GM12865 (cell line): ENCODE measurements at regions not wholly inside any gene's neighbourhood (a gene's known extent, or its start where the extent isn't known, plus 50 kb on each side); places are given as distances from the start of the nearest gene placed in this dataset.

Experiments
- DNase-seq: peaks from one replicate; pipeline ENCODE4 v3.0.0; 2010; ENCODE audit warnings: low read depth
- H3K4me3 ChIP-seq: 2 replicates; pipeline ENCODE4 v1.5.1; 2011; ENCODE audit warnings: mild to moderate bottlenecking, low read depth, low read length, control low read depth
- TF ChIP-seq, protein P1 (sequence below): IDR thresholded peaks from 2 replicates; pipeline ENCODE4 v1.5.1; 2011; ENCODE audit warnings: low read length, control low read depth, low read depth, inconsistent platforms; ENCODE audit not compliant: insufficient read depth; ENCODE audit errors: missing control alignments

DNA sequence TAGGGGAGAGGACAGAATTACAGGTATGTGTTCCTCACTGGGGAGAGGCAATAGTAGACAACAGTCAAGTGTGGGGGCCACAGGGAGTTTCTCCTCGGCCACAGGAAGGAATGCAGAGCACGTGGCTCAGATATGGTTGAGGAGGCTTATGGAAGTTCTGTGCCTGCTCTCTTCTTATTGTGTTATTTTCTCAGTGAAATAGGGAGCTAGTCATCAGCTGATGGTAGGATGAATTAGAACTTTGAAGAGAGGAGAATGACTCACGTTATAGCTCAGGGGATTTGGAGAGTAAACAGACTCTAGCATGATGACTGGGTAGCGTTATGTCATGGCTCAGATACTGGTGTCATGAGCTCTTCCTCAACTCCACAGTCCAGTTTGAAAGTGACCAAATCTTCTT lies 308.3 kb upstream of the IGFBP3 start:
- no peak for DNase-seq
- H3K4me3 ChIP-seq, result no peak overlapping the region
- TF ChIP-seq, protein P1, sequence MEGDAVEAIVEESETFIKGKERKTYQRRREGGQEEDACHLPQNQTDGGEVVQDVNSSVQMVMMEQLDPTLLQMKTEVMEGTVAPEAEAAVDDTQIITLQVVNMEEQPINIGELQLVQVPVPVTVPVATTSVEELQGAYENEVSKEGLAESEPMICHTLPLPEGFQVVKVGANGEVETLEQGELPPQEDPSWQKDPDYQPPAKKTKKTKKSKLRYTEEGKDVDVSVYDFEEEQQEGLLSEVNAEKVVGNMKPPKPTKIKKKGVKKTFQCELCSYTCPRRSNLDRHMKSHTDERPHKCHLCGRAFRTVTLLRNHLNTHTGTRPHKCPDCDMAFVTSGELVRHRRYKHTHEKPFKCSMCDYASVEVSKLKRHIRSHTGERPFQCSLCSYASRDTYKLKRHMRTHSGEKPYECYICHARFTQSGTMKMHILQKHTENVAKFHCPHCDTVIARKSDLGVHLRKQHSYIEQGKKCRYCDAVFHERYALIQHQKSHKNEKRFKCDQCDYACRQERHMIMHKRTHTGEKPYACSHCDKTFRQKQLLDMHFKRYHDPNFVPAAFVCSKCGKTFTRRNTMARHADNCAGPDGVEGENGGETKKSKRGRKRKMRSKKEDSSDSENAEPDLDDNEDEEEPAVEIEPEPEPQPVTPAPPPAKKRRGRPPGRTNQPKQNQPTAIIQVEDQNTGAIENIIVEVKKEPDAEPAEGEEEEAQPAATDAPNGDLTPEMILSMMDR, result no peak

DNA sequence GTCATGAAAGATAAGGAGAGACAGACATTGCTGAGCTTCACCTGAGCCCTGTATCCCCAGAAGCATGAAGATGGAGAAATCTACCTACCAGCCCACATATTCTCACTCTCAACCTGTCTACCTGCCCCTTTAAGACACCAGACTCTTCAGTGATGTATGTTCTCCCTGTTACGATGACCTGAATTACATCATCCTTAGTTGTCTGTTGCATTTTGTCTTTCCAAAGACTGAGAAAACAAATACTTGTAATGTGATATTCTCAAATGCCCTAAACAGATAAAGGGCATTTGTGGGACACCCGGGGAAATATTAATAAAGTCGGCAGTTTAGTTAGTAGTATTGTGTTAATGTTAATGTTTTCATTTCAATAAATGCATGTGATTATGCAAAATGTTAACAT lies 305.8 kb upstream of the IGFBP3 start:
- TF ChIP-seq, protein P1, result no peak
- no peak for DNase-seq
- no peak overlapping the region for H3K4me3 ChIP-seq

DNA sequence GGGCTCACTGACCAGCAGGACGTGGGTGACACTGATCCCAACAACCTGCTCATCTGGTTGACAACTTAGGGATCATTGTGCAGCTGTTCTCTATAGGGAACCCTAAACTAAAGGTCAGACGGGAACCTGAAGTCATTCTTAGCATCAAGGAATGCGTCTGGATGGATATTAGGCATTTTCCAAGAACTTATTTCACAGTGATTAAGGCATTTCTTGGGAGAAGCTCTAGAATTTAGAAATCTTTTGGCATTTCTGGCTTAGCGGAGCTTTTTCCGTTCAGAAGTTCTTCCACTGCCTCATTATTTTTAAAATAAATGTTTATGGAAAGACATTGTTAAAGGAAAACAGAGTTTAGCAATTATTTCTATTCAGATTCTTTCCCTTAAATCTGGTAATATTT lies 303.3 kb upstream of the IGFBP3 start:
- no peak for DNase-seq
- H3K4me3 ChIP-seq, result no peak overlapping the region
- TF ChIP-seq, protein P1, result no peak

DNA sequence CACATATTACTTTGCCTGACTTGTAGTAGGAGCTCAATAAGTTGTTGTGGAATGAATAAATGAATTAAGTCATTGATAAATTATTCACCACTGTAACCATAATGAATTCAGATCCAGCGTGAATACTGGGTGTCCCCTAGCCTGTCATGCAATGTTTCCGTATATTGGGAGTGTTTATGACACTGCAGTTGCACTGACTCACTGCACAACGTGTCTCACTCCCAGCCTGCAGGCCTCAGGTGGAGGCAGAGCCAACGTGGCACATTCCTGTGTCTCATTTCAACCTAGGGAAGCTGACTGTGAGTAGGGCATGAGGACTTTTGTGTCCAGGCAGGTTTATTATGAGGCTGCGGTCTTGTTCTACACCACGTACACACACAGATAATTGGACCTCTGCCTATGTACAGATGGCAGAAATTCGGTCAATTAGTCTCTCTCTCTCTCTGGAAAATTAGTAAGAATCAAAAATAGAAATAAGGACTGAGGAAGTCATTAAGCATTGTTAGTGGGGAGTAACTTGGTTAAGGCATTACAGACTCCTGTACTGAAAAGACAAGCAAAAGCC lies 299.1 kb upstream of the IGFBP3 start:
- DNase-seq, result no peak
- TF ChIP-seq, protein P1, result no peak
- no peak overlapping the region for H3K4me3 ChIP-seq

DNA sequence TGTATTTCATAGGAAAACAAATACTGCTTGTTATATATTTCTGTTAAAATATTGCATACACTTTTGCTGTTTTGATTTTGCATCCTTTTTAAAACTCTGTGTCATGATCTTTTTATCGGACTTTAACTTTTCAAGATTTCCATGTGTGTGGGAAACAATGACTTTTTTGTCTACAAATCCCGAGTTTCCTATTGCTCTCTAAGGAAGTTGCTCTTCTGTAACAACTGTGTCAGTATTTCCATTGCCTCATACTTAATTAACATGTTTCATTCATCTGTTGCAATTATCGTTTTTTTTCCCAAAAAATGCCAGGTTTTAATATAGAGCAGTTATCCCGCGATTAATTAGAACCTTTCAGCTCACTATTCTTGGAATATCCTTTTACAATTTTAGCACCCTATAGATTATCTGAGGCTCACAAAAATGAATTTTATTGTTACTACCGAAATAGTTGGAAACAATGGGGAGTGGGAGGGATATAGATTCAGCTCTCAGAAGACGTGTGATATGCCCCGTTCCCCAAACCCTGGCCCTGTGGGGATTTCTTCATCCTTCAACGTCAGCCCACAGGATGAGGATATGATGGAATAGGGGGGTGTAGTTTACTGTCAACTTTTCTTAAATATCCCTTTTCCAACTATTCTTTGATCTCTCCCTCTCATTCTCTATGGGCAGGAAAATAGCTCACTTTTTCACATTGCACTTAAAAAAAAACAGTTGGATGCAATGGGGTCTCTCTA lies 297.6 kb upstream of the IGFBP3 start:
- TF ChIP-seq, protein P1, result no peak
- no peak for DNase-seq
- H3K4me3 ChIP-seq, result no peak overlapping the region

DNA sequence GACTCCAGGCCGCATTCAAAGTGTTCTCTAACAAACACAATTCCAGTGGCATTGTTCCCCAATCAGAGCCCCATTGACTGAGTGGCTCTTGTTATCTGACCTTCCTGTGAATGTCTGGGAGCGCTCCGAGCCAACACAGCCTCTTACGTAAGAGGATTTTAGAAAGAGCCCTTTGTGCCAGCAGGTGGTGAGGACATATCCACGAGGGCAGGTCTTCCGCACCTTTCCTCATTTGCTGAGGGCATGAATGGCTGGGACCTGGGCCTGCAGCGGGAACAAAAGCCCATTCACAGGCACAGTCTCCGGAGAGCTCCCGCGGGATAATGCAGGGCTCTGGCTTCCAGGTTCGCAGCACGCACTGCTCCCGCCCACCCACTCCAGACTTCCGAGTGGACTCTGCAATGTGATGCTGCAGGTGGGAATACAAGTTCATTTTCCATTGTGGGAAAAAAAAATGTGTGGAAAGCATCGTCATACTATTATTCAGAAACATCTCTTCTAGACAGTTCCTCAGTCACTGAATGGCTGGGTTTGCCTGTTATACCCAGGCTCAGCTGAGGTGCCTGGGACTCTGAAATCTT lies 295.0 kb upstream of the IGFBP3 start:
- no peak overlapping the region for H3K4me3 ChIP-seq
- DNase-seq, result no peak
- TF ChIP-seq, protein P1, result no peak
